ENCODE measurements at regions not wholly inside any gene's neighbourhood (a gene's known extent, or its start where the extent isn't known, plus 50 kb on each side); places are given as distances from the start of the nearest gene placed in this dataset.

GRCh38 chr3:193978486-193978885 lies 157.5 kb upstream of the HES1 start:
- H3K9me3 ChIP-seq (ENCODE audit: control insufficient read depth, insufficient read depth, low read depth, low read length): no peaks in the 10 kb centered on the region
- ChIA-PET CTCF (interaction anchor here (1.0 kb wide), 1 partner anchor 8 kb away, joined by 4 read pairs; no protein-coding TSS in a partner anchor), POLR2A (no interaction called here)
- TF ChIP-seq ZNF792 (tag by site-specific recombination; IDR thresholded peaks at IDR 0.05) (no peak), TCF7L2 (IDR thresholded peaks at IDR 0.05; ENCODE audit: borderline replicate concordance, low read depth, low read length) (no peak), ZNF624 (tag by site-specific recombination; IDR thresholded peaks at IDR 0.05) (no peak), ZNF701 (tag by site-specific recombination; IDR thresholded peaks at IDR 0.05) (no peak), KLF1 (tag by site-specific recombination; IDR thresholded peaks at IDR 0.05) (no peak), ZBTB10 (tag by site-specific recombination; IDR thresholded peaks at IDR 0.05) (no peak), BCL11A (tag by site-specific recombination; IDR thresholded peaks at IDR 0.05; ENCODE audit: low read depth) (no peak), ZBTB20 (tag by site-specific recombination; IDR thresholded peaks at IDR 0.05) (no peak), ZEB2 (tag by site-specific recombination; IDR thresholded peaks at IDR 0.05) (no peak), ZNF692 (tag by site-specific recombination; IDR thresholded peaks at IDR 0.05) (no peak)
- H3K4me3 ChIP-seq (ENCODE audit: low read depth, low read length): no peak overlapping the region
- H3K4me1 ChIP-seq (ENCODE audit: control insufficient read depth, insufficient read depth, low read length): peaks cover 3% of the 10 kb centered on the region
- H3K27ac ChIP-seq (ENCODE audit: extremely low read depth, low read depth, low read length): no peak overlapping the region
- H3K36me3 ChIP-seq (ENCODE audit: control insufficient read depth in 2 of 2, insufficient read depth in 1 of 2, low read length in 2 of 2): no peaks in the 10 kb centered on the region

- TF ChIP-seq SCRT2 (tag by site-specific recombination; IDR thresholded peaks at IDR 0.05) (peak; percentile 61), ZNF248 (tag by site-specific recombination; IDR thresholded peaks at IDR 0.05) (no peak)
- H3K36me3 ChIP-seq (ENCODE audit: control insufficient read depth in 2 of 2, insufficient read depth in 1 of 2, low read length in 2 of 2): no peaks in the 10 kb centered on the region
- H3K4me3 ChIP-seq (ENCODE audit: low read depth, low read length): no peak overlapping the region
- H3K9me3 ChIP-seq (ENCODE audit: control insufficient read depth, insufficient read depth, low read depth, low read length): no peaks in the 10 kb centered on the region
- ChIA-PET POLR2A (no interaction called here), CTCF (interaction anchor here (0.9 kb wide), 1 partner anchor 264 kb away, joined by 3 read pairs; no protein-coding TSS in a partner anchor)
- H3K4me1 ChIP-seq (ENCODE audit: control insufficient read depth, insufficient read depth, low read length): no peaks in the 10 kb centered on the region; the same call in 1 of the 2 replicates
- H3K27ac ChIP-seq (ENCODE audit: extremely low read depth, low read depth, low read length): no peak overlapping the region
Observed at GRCh38 chr3:193980326-193980725, 155.6 kb upstream of the HES1 start.

- Histone ChIP-seq H3K4me3 (ENCODE audit: low read depth, low read length) (no peak overlapping the region), H3K4me1 (ENCODE audit: control insufficient read depth, insufficient read depth, low read length) (no peaks in the 10 kb centered on the region), H3K27ac (ENCODE audit: extremely low read depth, low read depth, low read length) (no peak overlapping the region), H3K9me3 (ENCODE audit: control insufficient read depth, insufficient read depth, low read depth, low read length) (no peaks in the 10 kb centered on the region), H3K36me3 (ENCODE audit: control insufficient read depth in 2 of 2, insufficient read depth in 1 of 2, low read length in 2 of 2) (no peaks in the 10 kb centered on the region)
- ChIA-PET CTCF (interaction anchor here (0.6 to 0.9 kb wide), 2 partner anchors 59 to 264 kb away, joined by 3 to 5 read pairs; no protein-coding TSS in a partner anchor), POLR2A (no interaction called here)
- no peak for TF ChIP-seq SP2 (tag by site-specific recombination; IDR thresholded peaks at IDR 0.05)
- no peak for TF ChIP-seq PRDM10 (tag by site-specific recombination; IDR thresholded peaks at IDR 0.05)
- no peak for TF ChIP-seq ZNF26 (tag by site-specific recombination; IDR thresholded peaks at IDR 0.05)
- TF ChIP-seq FEZF1 (tag by site-specific recombination; IDR thresholded peaks at IDR 0.05): no peak
- TF ChIP-seq PATZ1 (tag by site-specific recombination; IDR thresholded peaks at IDR 0.05): no peak
- TF ChIP-seq ZNF214 (tag by site-specific recombination; IDR thresholded peaks at IDR 0.05; ENCODE audit: borderline replicate concordance): no peak
- TF ChIP-seq ZNF169 (tag by site-specific recombination; IDR thresholded peaks at IDR 0.05): no peak
- no peak for TF ChIP-seq OSR2 (tag by site-specific recombination; IDR thresholded peaks at IDR 0.05)
- no peak for TF ChIP-seq ZNF223 (tag by site-specific recombination; IDR thresholded peaks at IDR 0.05)
- TF ChIP-seq GLI2 (tag by site-specific recombination; IDR thresholded peaks at IDR 0.05; ENCODE audit: borderline replicate concordance, low read depth): no peak
Observed at GRCh38 chr3:193980905-193981304, 155.0 kb upstream of the HES1 start.

Measured in HEK293 (cell line).